ENCODE measurements at regions not wholly inside any gene's neighbourhood (a gene's known extent, or its start where the extent isn't known, plus 50 kb on each side); places are given as distances from the start of the nearest gene placed in this dataset.

DNA sequence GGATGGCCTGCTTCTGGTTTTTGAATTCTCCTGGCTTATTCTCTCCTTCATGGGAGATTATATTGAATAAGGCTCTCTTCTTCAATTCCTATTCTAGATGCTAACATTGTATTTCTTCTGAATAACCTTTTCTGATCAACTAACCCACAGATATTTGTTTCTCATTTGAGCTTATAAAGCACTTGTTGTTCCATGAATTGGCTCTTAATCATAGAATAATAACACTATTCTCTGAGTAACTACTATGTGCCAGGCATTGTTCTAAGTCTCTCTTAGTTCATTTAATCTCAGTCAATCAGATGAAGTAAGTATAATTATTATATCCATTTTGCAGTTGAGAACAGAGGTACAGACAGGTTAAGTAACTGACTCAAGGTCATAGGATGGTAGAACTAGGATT lies 136.3 kb upstream of the MLIP start:
- DNase-seq (ENCODE audit: low spot score) = no peak

GRCh38 chr6:53975941-53976615 lies 135.2 kb upstream of the MLIP start:
- no peak for DNase-seq (ENCODE audit: low spot score)

GRCh38 chr6:53977551-53977950 lies 133.7 kb upstream of the MLIP start:
- DNase-seq (ENCODE audit: low spot score) = no peak

- DNase-seq (ENCODE audit: low spot score) = peak; percentile 58
Measured at GRCh38 chr6:53979468-53980067, 131.7 kb upstream of the MLIP start.

GRCh38 chr6:53982366-53983050 lies 128.7 kb upstream of the MLIP start:
- DNase-seq (ENCODE audit: low spot score) = no peak

- DNase-seq (ENCODE audit: low spot score) = no peak
Measured at GRCh38 chr6:53983301-53983700, 127.9 kb upstream of the MLIP start.

DNA sequence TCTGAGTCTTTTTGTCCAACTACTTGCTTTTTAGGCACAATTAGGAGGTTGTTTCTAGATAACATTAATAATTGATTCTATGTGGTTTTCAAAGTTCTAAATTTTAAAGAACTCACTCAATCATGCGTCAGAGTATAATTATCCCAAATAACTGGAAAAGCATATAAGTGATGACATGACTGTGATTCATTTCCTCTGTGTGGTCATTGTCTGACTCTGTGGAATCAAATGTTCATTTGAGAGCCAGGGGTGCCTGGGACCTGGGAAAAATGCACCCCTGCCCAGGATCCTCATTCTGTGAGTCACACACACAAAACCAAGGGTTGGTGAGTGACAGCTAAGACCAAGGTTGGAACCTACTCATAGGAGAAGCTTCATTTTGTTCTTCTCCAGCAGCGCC lies 127.1 kb upstream of the MLIP start:
- peak; percentile 7 for DNase-seq (ENCODE audit: low spot score)

DNA sequence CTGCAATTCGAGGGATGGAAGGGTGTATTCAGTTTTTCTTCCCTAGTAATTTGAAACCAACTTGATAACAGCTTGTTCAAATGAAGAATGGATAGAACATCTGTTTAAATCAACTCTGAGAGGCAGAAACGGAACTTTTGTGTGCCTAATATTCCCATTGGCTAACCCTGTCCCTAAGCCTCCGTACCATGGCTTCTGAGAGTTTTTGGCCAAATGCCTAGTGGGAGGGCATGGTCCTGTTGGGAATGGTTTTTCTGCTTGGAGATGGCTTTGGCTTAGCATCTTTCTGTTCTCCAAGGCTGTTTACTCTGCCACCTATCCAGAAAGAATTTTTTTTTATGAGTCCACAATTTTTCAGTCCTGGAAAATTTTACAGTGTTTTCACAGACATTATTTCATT lies 126.7 kb upstream of the MLIP start:
- DNase-seq (ENCODE audit: low spot score) = no peak

DNA sequence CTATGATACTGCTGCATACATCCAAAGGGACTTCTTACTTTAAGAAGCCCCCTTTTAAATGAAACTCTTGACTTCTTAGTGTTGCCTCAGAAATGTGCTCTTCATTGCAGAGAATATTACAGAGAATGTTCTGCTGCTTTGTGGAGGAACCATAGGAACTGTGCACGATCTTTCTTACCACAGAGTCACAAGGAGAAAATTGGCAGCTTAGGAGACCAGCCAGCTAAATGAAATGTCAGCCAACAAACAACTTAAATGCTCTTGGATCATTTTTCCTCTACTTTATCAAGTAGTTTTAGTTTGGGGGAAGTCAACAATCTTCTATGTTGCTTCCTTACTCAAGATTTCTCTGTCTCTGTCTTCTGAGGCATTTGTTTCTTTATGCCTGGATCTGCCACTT lies 125.9 kb upstream of the MLIP start:
- no peak for DNase-seq (ENCODE audit: low spot score)

GRCh38 chr6:53986165-53986720 lies 125.0 kb upstream of the MLIP start:
- DNase-seq (ENCODE audit: low spot score) = peak; percentile 41

- no peak for DNase-seq (ENCODE audit: low spot score)
Measured at GRCh38 chr6:53986721-53987521, 124.3 kb upstream of the MLIP start.

DNA sequence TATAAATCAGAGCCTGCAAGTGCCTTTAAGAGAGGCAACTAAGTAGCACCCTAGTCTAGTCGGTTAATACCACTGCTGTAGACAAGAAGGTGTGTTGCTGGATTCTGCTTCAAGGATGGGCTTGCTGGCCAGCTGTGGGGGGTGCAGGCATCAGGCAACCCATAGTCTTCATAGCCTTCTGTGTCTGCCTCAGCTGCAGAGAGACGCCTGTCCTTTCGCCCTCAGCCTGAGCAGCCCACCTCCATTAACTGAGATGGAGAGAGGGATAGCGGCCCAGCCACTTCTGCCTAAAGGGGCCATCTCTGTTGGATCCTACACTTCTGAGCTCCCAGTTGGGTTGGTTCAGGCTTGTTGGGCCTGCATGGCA lies 123.7 kb upstream of the MLIP start:
- DNase-seq (ENCODE audit: low spot score) = no peak

DNA sequence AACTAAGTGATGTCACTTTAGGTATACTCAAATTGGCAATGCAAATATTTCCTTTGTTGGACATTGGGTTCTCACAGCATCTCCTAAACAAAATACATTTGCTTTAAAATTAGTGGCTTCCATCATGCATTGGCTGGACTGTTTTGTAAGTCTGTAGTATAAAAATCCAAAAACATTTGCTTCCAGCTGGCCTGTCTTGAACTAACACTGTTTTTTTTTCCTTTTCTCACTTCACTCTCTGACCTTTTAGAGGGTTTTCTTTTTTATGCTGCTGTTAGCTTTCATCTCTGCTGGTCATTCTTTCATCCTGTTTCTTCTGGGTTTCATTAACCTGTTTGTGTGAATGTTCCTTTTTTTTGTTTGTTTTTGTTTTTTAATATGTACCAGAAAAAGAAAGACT lies 121.7 kb upstream of the MLIP start:
- DNase-seq (ENCODE audit: low spot score) = no peak

DNA sequence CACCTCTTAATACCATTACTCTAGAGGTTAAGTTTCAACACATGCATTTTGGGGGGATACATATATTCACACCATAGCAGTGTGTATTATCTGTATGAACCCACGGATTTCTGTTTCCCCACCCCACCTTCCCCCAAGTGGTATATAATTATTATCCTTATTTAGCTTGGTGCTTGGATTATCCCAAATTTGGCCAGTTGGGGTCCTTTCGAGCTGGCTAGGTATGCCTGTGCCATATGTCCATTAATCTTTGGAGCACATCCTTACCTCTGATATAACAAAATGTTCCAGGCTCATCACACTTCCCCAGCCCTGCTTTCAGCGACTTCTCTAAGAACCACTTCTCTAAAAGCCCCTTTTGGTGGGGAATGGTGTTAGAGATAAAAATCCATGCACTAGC lies 118.7 kb upstream of the MLIP start:
- no peak for DNase-seq (ENCODE audit: low spot score)

GRCh38 chr6:53994201-53994600 lies 117.0 kb upstream of the MLIP start:
- no peak for DNase-seq (ENCODE audit: low spot score)

- DNase-seq (ENCODE audit: low spot score) = no peak
Measured at GRCh38 chr6:53995935-53996334, 115.3 kb upstream of the MLIP start.

DNA sequence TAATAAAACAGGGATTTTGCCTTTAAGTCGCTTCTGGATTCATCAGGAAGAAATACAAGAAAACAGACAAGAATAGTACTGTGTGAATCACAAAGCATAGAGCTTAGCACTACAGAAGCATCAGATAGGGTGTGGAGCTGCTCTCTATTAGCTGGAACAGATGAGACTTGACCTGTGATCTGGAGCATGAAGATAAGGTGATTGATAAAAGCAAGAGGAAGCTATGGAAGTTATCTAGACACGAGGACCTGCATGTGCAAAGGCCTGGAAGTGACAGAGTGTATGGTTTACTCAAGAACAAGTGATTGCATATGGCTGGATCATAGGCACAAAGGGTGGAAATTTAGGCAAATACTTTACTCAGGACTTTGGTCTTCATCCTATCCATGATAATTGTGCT lies 112.9 kb upstream of the MLIP start:
- DNase-seq (ENCODE audit: low spot score) = no peak

- no peak for DNase-seq (ENCODE audit: low spot score)
Measured at GRCh38 chr6:53999088-53999755, 112.0 kb upstream of the MLIP start.

- no peak for DNase-seq (ENCODE audit: low spot score)
Measured at GRCh38 chr6:54002116-54002515, 109.1 kb upstream of the MLIP start.

DNA sequence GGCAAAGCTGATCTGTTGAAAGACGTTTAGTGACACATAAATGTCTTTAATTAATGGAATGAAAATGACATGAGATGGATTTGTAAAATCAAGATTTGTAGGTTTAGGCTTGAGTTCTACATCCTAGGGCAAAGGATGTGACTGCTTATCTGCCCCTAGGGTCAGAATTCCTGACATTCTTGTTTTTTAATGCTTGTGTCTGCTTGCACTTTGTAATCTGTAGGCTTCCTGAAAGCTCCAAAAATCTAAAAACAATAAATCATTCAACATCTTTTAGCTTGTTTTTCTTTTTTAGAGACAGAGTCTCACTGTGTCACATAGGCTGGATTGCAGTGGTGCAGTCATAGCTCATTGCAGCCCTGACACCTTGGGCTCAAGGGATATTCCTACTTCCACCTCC lies 107.9 kb upstream of the MLIP start:
- no peak for DNase-seq (ENCODE audit: low spot score)

GRCh38 chr6:54008589-54008988 lies 102.7 kb upstream of the MLIP start:
- no peak for DNase-seq (ENCODE audit: low spot score)

DNA sequence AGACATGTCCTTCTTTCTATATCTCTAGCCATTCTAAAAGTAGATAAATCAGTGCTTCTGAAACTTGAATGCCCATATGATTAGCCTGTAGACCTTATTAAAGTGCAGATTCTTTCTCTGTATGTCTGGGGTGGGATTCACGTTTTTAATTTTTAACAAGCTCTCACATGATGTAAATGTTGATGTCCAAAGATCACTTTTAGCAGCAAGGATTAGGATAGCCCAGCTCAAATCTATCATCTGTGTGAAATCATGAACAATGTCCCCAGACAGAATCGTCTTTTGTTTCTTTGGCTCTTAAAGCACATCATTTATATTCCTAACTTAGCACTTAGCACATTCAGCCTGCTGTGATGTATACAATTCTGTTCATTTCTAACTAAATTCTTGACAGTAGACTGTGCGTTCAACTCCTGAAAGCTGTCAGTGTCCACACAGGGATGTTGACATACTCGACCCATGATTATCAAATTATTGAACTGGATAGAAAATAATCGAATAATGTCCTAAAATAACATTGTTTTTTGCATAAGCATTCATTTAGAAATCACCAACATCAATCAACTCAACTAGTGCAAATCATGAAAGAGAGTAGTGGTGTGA lies 102.1 kb upstream of the MLIP start:
- DNase-seq (ENCODE audit: low spot score) = no peak
